ENCODE measurements at regions not wholly inside any gene's neighbourhood (a gene's known extent, or its start where the extent isn't known, plus 50 kb on each side); places are given as distances from the start of the nearest gene placed in this dataset.

- no peak for DNase-seq
Measured at GRCh38 chr3:31357451-31357850, 175.3 kb upstream of the STT3B start.

DNA sequence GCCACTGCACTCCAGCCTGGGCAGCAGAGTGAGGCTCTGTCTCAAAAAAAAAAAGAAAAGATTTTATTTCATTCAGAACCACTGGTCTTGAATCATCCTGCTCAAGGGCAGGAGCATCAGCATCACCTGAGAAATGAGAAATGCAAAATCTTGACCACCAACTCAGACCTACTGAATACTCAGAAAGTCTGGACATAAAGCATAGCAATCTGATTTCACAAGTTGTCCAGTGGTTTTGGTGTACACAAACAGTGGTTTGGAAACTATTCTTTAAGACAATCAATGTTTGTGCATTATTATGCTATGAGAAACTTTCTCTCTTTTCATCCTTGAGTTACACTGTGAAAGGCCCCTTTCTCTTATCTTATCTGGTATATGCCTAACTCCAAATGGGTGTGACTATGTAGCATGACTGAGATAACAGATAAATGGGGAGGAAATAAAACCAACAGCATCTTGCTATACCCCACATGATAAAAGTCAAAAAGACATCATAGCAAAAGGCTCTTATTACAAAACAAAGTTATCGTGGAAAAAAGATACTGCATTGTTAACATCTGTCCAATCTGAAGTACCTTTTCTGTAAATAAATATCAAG, 174.2 kb upstream of the STT3B start:
- no peak for DNase-seq

DNA sequence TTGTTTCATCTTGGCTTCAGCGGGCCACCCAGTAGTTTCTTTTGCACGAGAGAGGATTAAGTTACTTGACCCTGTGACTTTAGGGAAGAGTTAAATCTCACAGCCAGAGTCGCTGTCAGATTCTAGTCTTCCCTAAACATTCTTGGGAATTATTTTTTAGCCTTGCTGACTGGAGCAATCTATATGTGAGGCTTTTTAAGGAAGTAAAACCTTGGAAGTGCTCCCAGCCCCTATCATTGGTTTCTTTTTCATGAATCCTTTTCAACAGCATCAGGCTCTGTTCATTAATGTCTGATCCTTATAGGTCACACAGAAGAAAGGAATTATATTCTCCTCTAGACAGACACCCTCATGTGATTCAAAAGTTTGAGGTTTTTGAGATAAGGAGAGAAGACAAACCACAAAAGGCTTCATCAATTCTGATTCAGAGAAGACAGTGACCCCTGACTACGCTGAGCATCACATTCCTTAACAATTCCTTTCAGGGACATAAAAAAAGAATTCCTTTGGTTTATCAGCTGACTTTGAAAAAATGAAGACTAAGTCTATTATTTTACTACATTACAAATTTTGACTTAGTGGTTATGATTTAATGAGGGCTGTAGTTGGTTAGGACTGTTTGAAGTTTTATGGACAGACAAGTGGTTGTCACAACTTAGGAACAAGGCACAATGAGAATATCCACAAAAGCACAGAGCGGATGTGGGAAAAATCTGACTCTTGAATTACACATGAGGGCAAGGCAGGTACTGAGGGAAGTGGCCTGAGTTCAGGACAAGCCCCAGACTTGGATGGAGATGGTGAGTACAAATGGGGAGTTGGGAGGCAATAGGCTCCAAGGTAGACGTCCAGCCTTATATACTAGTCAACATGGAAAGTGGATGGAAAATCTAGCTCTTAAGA, 171.1 kb upstream of the STT3B start:
- DNase-seq = no peak

DNA sequence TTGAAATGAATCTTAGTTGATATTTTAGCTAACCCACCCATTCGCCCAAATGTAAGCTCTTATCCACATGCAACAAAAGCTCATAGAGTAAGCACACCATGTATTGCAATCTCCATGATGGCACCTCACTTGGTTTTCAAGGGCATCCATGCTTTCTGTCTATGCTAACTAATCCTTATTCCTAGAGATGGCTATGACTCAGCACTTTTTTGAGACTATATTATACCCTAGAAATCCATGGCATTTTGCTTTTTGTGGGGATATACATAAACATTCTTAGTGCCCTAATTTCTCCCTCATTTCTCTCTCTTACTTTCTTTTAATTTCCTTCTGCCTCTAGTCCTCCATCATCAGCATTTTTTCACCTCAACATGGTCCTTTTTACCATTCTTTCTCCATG, 168.5 kb upstream of the STT3B start:
- DNase-seq = no peak

GRCh38 chr3:31364711-31365110, 168.0 kb upstream of the STT3B start:
- DNase-seq = no peak

DNA sequence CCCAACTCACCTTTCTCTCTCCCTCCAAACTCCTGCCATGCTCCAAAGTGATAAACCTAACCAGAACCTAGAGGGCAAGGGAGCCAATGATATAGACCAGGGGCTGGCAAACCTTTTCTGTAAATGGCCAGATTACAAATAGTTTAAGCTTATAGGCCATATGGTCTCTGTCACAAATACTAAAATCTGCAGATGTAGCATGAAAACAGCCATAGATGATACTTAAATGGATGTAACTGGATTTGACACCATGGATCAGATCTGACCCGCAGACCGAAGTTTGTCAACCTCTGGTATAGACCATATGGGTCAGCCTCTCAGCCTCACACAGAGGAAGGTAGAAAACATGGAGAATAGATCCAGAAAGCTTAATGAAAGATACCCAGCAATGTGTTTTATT, 165.2 kb upstream of the STT3B start:
- no peak for DNase-seq

GRCh38 chr3:31369637-31370379, 162.9 kb upstream of the STT3B start:
- no peak for DNase-seq

- DNase-seq = no peak
Measured at GRCh38 chr3:31370380-31370666, 162.4 kb upstream of the STT3B start.

DNA sequence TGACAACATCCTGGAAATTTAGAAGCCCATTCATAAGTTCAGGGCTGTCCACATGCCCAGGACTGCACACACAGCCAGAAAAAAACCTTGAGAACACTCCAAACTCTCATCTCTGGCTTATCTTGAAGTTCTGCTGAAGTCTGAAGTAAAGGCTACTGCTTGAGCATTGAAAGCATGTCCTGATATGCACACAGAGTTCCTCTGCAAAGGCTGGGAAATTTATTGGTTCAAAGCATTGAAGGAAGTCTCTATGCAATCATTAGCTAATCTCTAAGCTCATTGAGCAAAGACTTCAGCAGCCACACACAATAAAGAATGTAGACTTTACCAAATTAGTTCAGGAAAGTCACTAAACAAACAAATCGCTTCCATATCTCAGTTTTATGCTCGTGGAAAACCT, 162.0 kb upstream of the STT3B start:
- DNase-seq = no peak

- DNase-seq = no peak
Measured at GRCh38 chr3:31371484-31372177, 161.1 kb upstream of the STT3B start.

DNA sequence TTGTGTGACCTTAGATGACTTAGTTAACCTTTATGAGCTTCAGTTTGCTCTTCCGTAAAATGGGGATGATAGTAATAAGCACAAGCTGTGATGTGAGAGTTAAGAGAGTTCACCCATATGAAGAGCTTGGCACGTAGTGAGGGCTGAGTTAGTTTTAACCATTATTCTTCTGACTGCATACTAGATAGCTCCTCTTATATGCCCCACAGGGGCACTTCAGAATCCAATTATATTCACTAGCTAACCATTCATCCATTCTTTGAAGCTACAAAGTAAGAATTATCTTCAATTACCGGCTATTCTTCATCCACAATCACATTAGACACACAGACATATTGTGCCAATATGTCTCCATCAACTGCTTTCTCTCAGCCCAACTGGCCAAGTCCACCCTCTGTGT, 159.0 kb upstream of the STT3B start:
- DNase-seq = no peak

DNA sequence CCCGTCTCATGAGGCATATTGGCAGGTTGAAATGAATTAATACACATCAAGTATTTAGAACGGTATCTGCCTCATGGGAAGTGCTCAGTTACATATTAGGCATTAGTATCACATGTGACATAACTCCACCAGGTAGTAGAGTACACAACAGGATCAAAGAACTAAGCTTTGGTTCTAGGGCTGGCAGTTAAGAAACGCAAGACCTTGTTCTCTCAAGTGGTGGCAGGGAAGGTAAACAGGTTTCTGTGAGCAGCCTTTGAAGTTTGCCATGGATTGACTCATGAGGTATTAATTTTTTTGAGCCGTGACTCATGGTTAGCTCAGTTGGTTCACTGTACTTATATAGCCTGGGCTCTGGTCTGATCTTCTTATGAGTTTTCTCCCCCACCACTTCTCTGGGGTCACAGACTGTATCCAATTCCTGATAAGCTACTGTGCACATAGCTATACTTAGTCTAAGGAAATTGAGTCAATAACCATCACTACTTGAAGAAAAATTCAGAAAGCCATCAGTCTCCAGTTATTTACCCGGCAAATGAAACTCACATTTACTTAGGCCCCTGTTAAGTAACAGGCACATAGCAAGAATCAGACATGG, 155.6 kb upstream of the STT3B start:
- no peak for DNase-seq

- no peak for DNase-seq
Measured at GRCh38 chr3:31378231-31378630, 154.5 kb upstream of the STT3B start.

- DNase-seq = no peak
Measured at GRCh38 chr3:31379598-31379997, 153.1 kb upstream of the STT3B start.

- no peak for DNase-seq
Measured at GRCh38 chr3:31382856-31383255, 149.9 kb upstream of the STT3B start.

DNA sequence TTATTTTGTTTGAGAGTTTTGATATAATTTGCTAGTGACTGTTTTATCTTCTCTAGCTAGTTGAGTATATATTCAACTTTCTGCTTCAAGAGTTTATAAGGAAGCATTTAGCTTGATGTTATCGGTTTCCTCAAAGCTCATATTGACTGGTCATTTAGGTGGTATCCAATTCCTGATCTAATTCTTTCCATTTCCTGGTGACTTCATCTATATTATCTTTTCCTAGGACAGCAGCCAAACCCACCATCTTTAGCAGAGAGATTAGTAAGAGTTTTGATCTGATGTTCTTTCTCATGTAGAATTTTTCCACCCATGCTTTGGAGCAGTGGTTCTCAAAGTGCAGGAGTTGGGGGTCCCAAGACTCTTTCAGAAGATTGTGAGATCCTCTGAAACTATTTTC, 148.6 kb upstream of the STT3B start:
- no peak for DNase-seq

- no peak for DNase-seq
Measured at GRCh38 chr3:31389939-31390338, 142.8 kb upstream of the STT3B start.

GRCh38 chr3:31390466-31390865, 142.3 kb upstream of the STT3B start:
- DNase-seq = no peak

GRCh38 chr3:31391150-31391549, 141.6 kb upstream of the STT3B start:
- no peak for DNase-seq

DNA sequence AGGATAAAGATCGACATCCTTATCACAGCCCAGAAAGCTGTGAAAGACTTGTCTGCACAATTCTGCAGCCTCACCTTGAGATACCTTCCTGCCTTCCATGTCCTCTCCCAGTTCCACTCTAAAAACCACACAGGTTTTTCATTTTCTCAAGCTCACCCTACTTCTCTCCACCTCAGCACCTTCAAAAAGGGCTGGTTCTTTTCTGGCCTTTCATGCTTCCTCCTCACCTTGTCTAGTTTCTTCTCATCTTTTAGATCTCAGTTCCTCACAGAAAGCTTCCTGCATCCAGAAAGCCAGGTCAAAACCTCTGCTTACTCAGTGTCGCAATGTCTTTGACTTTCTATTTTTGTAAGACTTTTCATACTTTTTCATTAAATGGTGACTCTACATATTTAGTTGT, 140.2 kb upstream of the STT3B start:
- no peak for DNase-seq

- no peak for DNase-seq
Measured at GRCh38 chr3:31399271-31399670, 133.5 kb upstream of the STT3B start.

GRCh38 chr3:31402117-31402516, 130.6 kb upstream of the STT3B start:
- no peak for DNase-seq

GRCh38 chr3:31403197-31403596, 129.5 kb upstream of the STT3B start:
- no peak for DNase-seq
